ENCODE measurements at regions not wholly inside any gene's neighbourhood (a gene's known extent, or its start where the extent isn't known, plus 50 kb on each side); places are given as distances from the start of the nearest gene placed in this dataset.

- Histone ChIP-seq H3K9me3 (no peaks in the 10 kb centered on the region), H3K27ac (no peak overlapping the region), H3K27me3 (no peaks in the 10 kb centered on the region), H3K4me1 (no peaks in the 10 kb centered on the region), H3K4me3 (no peak overlapping the region), H3K36me3 (no peaks in the 10 kb centered on the region)
- no peak for DNase-seq
- TF ChIP-seq POLR2A (IDR thresholded peaks at IDR 0.05), result no peak
- TF ChIP-seq, protein P1, sequence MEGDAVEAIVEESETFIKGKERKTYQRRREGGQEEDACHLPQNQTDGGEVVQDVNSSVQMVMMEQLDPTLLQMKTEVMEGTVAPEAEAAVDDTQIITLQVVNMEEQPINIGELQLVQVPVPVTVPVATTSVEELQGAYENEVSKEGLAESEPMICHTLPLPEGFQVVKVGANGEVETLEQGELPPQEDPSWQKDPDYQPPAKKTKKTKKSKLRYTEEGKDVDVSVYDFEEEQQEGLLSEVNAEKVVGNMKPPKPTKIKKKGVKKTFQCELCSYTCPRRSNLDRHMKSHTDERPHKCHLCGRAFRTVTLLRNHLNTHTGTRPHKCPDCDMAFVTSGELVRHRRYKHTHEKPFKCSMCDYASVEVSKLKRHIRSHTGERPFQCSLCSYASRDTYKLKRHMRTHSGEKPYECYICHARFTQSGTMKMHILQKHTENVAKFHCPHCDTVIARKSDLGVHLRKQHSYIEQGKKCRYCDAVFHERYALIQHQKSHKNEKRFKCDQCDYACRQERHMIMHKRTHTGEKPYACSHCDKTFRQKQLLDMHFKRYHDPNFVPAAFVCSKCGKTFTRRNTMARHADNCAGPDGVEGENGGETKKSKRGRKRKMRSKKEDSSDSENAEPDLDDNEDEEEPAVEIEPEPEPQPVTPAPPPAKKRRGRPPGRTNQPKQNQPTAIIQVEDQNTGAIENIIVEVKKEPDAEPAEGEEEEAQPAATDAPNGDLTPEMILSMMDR (IDR thresholded peaks at IDR 0.05 in 4 of 5, conservative IDR thresholded peaks at IDR 0.05 in 1 of 5), result no peak
- no peak for ATAC-seq
- in situ Hi-C loops (cut with MboI; ENCODE audit: low sequenced_read_pairs in 4 of 4), result no loop called here
- intact Hi-C loops (cut with DNase I; ENCODE audit: low total_unique reads), result no loop called here
Observed at GRCh38 chr5:103780794-103781193, 218.2 kb upstream of the NUDT12 start.

DNA sequence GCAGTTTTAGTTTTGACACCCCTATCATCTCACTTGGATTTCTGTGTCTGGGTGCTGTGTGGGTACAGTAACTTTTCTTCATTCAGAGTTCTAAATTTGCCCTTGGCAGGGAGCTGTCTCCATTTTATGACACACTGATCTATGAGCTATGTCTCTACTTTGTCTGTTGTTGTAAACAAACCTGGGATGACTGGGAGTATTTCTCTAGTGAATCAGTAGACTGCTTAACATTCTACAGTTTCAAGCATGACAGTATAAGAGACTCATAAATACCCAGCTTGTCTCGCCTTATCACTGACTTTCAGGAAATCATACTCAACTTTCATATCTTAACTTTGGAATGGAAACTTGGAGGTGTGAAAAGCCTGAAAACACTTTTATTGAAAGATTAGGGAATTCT lies 212.1 kb upstream of the NUDT12 start:
- Histone ChIP-seq H3K27me3 (no peaks in the 10 kb centered on the region), H3K9me3 (no peaks in the 10 kb centered on the region), H3K36me3 (no peaks in the 10 kb centered on the region), H3K4me3 (no peak overlapping the region), H3K4me1 (no peaks in the 10 kb centered on the region), H3K27ac (no peak overlapping the region)
- ATAC-seq (no peak), DNase-seq (no peak)
- in situ Hi-C loops (cut with MboI; ENCODE audit: low sequenced_read_pairs in 4 of 4), result no loop called here
- intact Hi-C loops (cut with DNase I; ENCODE audit: low total_unique reads), result no loop called here
- TF ChIP-seq, protein P1 (IDR thresholded peaks at IDR 0.05 in 4 of 5, conservative IDR thresholded peaks at IDR 0.05 in 1 of 5), result no peak
- TF ChIP-seq POLR2A (IDR thresholded peaks at IDR 0.05), result no peak

DNA sequence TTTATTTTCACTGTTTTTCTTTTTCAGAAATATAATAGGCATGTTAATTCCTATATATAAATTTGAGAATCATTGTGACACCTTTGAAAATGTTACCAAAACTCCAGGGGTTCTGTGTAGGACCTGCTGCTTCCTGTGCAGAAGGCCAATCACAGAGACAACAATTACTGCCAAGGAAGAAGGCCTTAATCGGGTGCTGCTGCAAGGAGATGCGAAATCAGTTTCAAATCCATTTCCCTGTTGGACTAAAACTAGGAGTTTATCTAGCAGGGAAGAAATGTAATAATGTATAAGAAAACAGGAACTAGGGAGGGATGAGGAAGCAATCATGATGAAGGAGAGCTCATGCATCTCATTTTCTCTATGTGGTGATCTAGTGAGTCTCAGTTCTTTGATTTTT lies 209.7 kb upstream of the NUDT12 start:
- no peak overlapping the region for H3K4me3 ChIP-seq
- H3K27me3 ChIP-seq, result no peaks in the 10 kb centered on the region
- TF ChIP-seq POLR2A (IDR thresholded peaks at IDR 0.05), result no peak
- TF ChIP-seq, protein P1 (IDR thresholded peaks at IDR 0.05 in 4 of 5, conservative IDR thresholded peaks at IDR 0.05 in 1 of 5), result no peak
- intact Hi-C loops (cut with DNase I; ENCODE audit: low total_unique reads) (no loop called here), in situ Hi-C loops (cut with MboI; ENCODE audit: low sequenced_read_pairs in 4 of 4) (no loop called here)
- no peak for ATAC-seq
- no peak overlapping the region for H3K27ac ChIP-seq
- no peaks in the 10 kb centered on the region for H3K9me3 ChIP-seq
- no peaks in the 10 kb centered on the region for H3K4me1 ChIP-seq
- H3K36me3 ChIP-seq, result no peaks in the 10 kb centered on the region
- no peak for DNase-seq

DNA sequence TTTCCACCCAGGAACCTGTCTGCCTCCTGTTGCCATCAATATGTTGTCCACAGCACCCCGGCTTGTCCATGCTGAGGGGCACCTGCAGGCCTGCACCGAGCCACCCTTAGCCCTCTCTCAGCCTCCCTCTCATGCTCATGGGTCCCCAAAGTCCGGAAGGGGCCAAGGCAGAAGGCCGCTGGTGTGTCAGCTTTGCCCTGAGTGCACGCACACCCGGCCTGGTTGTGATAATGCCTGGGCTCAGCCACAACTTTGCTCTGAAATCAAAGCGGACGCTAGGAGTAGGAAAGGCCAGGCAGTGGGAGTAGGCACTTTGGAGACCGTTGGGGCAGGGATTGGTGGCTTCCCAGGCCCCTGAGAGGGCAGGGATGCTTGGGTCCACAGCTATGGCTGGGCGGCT lies 201.8 kb upstream of the NUDT12 start:
- no peaks in the 10 kb centered on the region for H3K9me3 ChIP-seq
- H3K4me3 ChIP-seq, result no peak overlapping the region
- intact Hi-C loops (cut with DNase I; ENCODE audit: low total_unique reads), result no loop called here
- ATAC-seq, result no peak
- no peaks in the 10 kb centered on the region for H3K27me3 ChIP-seq
- in situ Hi-C loops (cut with MboI; ENCODE audit: low sequenced_read_pairs in 4 of 4), result no loop called here
- no peak overlapping the region for H3K27ac ChIP-seq
- H3K36me3 ChIP-seq, result no peaks in the 10 kb centered on the region
- TF ChIP-seq, protein P1 (IDR thresholded peaks at IDR 0.05 in 4 of 5, conservative IDR thresholded peaks at IDR 0.05 in 1 of 5), result no peak
- no peak for TF ChIP-seq POLR2A (IDR thresholded peaks at IDR 0.05)
- no peaks in the 10 kb centered on the region for H3K4me1 ChIP-seq
- DNase-seq, result no peak

GRCh38 chr5:103758996-103759395 lies 196.4 kb upstream of the NUDT12 start:
- H3K36me3 ChIP-seq, result no peaks in the 10 kb centered on the region

More at GRCh38 chr5:103758996-103759395, 196.4 kb upstream of the NUDT12 start:
- Histone ChIP-seq H3K4me1 (no peaks in the 10 kb centered on the region), H3K4me3 (no peak overlapping the region), H3K27me3 (no peaks in the 10 kb centered on the region), H3K27ac (no peak overlapping the region), H3K9me3 (no peaks in the 10 kb centered on the region)
- no peak for TF ChIP-seq POLR2A (IDR thresholded peaks at IDR 0.05)
- TF ChIP-seq, protein P1 (IDR thresholded peaks at IDR 0.05 in 4 of 5, conservative IDR thresholded peaks at IDR 0.05 in 1 of 5), result no peak
- ATAC-seq, result no peak
- in situ Hi-C loops (cut with MboI; ENCODE audit: low sequenced_read_pairs in 4 of 4) (no loop called here), intact Hi-C loops (cut with DNase I; ENCODE audit: low total_unique reads) (no loop called here)
- DNase-seq, result no peak
